ENCODE measurements at regions not wholly inside any gene's neighbourhood (a gene's known extent, or its start where the extent isn't known, plus 50 kb on each side); places are given as distances from the start of the nearest gene placed in this dataset.

- TF ChIP-seq CTCF (IDR thresholded peaks at IDR 0.05) (no peak), MAX (IDR thresholded peaks at IDR 0.05) (no peak), CEBPB (IDR thresholded peaks at IDR 0.05) (no peak), REST (IDR thresholded peaks at IDR 0.05) (no peak), EHMT2 (IDR thresholded peaks at IDR 0.05; ENCODE audit: low read depth) (no peak), PBX3 (IDR thresholded peaks at IDR 0.05) (no peak), POLR2A (IDR thresholded peaks at IDR 0.05; ENCODE audit: low read length) (no peak), ZFP36 (IDR thresholded peaks at IDR 0.05; ENCODE audit: borderline replicate concordance, partially characterized antibody) (no peak), JUNB (IDR thresholded peaks at IDR 0.05) (no peak), HOXA7 (CRISPR knock-in tag; IDR thresholded peaks at IDR 0.05) (no peak), RCOR1 (IDR thresholded peaks at IDR 0.05; ENCODE audit: low read depth, low read length) (no peak), CHD2 (IDR thresholded peaks at IDR 0.05; ENCODE audit: low read length, partially characterized antibody) (no peak), CHD4 (IDR thresholded peaks at IDR 0.05; ENCODE audit: borderline replicate concordance) (no peak), MAFK (IDR thresholded peaks at IDR 0.05; ENCODE audit: partially characterized antibody) (no peak)
These were observed 321.5 kb downstream of the BRINP1 start for GRCh38 chr9:119047513-119048307.

Measured in A549 (cell line).